ENCODE measurements at regions not wholly inside any gene's neighbourhood (a gene's known extent, or its start where the extent isn't known, plus 50 kb on each side); places are given as distances from the start of the nearest gene placed in this dataset.
"Not testable (repeated sequence)": the region's sequence is repeated elsewhere in the genome, so short reads cannot be mapped to it uniquely, and the experiment has no call there.

DNA sequence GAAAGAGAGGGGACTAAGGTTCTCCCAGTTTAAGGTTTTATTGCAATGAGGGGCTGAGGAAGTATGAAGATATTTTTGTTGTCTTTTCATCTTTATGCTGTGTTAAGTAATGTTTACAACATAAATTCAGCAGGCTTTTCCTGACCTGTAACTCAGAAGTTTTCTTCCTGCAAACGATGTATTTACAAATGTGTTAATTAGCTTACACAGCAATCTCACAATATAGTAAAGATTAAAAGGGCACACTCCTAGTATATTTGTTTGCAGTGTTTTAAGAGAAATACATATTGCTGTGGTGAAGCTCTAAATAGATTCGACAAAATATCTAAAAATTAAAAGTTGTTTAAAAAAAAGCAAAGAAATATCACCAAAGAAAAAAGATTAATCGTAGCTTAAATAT is 55.7 kb downstream of the OR11H12 start:
- no peaks in the 10 kb centered on the region for H3K36me3 Mint-ChIP-seq
- H3K4me3 Mint-ChIP-seq = no peak overlapping the region
- no peak for DNase-seq
- H3K9me3 Mint-ChIP-seq = peaks cover 12 to 39% (median 22%) of the 10 kb centered on the region in 6 donors
- H3K27ac Mint-ChIP-seq = no peak overlapping the region
- H3K27me3 Mint-ChIP-seq (ENCODE audit: low read depth in 3 of 3) = peaks cover 0 to 1% (median 0%) of the 10 kb centered on the region in 3 donors
- H3K4me1 Mint-ChIP-seq = no peaks in the 10 kb centered on the region

GRCh38 chr14:18659892-18660584 is 59.1 kb downstream of the OR11H12 start:
- H3K9me3 Mint-ChIP-seq = peaks cover 12 to 49% (median 23%) of the 10 kb centered on the region in 6 donors
- not testable (repeated sequence) for H3K27me3 Mint-ChIP-seq (ENCODE audit: low read depth in 3 of 3); H3K4me3 Mint-ChIP-seq; H3K36me3 Mint-ChIP-seq; DNase-seq; H3K27ac Mint-ChIP-seq; H3K4me1 Mint-ChIP-seq

DNA sequence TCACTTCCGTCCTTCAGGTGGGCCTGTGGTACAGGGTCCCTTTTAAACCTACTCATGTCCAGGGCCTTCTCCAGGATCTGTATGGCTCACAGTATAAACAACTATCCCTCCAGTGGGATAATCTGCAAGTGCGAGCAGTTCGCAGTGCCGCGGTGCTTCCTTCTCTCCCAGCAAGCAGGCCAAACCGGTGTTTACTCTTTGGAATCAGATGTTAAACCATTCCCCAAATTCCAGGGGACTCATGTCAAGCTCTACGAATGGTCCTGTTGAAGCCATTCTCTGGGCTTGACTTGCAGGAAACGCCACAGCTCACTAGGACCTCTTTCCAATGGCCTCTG is 59.6 kb downstream of the OR11H12 start:
- Mint-ChIP-seq H3K36me3 (no peaks in the 10 kb centered on the region), H3K27me3 (ENCODE audit: low read depth in 3 of 3) (no peaks in the 10 kb centered on the region), H3K27ac (no peak overlapping the region), H3K4me1 (no peaks in the 10 kb centered on the region), H3K9me3 (peaks cover 14 to 45% (median 23%) of the 10 kb centered on the region in 6 donors), H3K4me3 (no peak overlapping the region)
- no peak for DNase-seq

DNA sequence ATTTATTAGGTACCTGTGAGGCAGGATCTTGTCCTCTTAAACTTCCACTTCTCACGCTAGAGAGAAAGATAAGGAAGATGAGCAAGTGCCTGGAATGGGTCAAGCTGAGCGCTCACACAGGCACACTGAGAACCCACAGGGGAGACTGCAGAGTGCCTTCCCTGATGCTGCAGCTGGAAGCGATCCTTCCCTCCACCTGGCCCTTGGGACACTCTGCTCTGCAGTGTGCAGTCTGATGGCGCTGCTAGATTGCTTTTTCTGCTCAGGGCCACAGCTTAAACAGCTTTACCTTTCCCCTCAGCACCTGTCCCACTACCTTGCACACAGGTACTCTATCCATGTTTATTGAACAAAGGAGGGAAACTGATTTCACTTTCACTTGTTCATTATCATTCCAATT is 66.9 kb downstream of the OR11H12 start:
- peaks cover 2 to 22% (median 15%) of the 10 kb centered on the region in 6 donors for H3K9me3 Mint-ChIP-seq
- not testable (repeated sequence) for DNase-seq; H3K27ac Mint-ChIP-seq; H3K27me3 Mint-ChIP-seq (ENCODE audit: low read depth in 3 of 3); H3K36me3 Mint-ChIP-seq; H3K4me1 Mint-ChIP-seq; H3K4me3 Mint-ChIP-seq

DNA sequence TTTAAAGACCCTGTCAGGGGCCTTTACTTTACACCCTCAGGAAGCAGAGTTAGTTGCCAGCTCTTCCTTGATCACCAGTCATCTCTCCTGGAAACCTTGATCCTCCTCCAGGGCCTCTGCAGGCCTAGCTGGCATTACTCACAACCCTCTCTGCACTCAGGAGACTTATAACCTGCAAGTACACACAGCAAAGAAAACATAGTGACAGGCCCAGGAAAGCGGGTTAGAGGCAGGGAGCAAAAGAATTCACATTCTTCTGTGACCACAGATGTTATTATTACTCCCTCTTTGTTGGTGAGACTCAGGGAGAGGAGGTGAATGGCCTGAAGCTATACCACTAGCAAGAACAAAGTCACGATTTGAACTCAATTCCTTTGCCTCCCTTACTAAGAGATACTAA is 87.4 kb downstream of the OR11H12 start:
- DNase-seq = no peak
- no peak overlapping the region for H3K4me3 Mint-ChIP-seq
- H3K27me3 Mint-ChIP-seq (ENCODE audit: low read depth in 3 of 3) = peaks cover 0 to 2% (median 2%) of the 10 kb centered on the region in 3 donors
- H3K9me3 Mint-ChIP-seq = peaks cover 0 to 56% (median 38%) of the 10 kb centered on the region in 6 donors
- no peak overlapping the region for H3K27ac Mint-ChIP-seq
- no peaks in the 10 kb centered on the region for H3K36me3 Mint-ChIP-seq
- no peaks in the 10 kb centered on the region for H3K4me1 Mint-ChIP-seq

Data from immature natural killer cell (primary cell).